NCI-H1092 treated with DMSO at 0.1 percent for 48 hours (cell line): ENCODE measurements at regions not wholly inside any gene's neighbourhood (a gene's known extent, or its start where the extent isn't known, plus 50 kb on each side); places are given as distances from the start of the nearest gene placed in this dataset.

Experiments
- DNase-seq: peaks from one replicate; lab custom pipeline; 2025; lab: John Stamatoyannopoulos, UW

- DNase-seq, result no peak
Observed at GRCh38 chr12:116651089-116651488, 86.8 kb downstream of the SPRING1 start.

GRCh38 chr12:116650585-116651087 is 87.2 kb downstream of the SPRING1 start:
- DNase-seq, result no peak

- no peak for DNase-seq
Observed at GRCh38 chr12:116650062-116650461, 87.8 kb downstream of the SPRING1 start.

- no peak for DNase-seq
Observed at GRCh38 chr12:116647813-116648212, 88.6 kb downstream of the MAP1LC3B2 start.

GRCh38 chr12:116646901-116647300 is 87.7 kb downstream of the MAP1LC3B2 start:
- no peak for DNase-seq

DNA sequence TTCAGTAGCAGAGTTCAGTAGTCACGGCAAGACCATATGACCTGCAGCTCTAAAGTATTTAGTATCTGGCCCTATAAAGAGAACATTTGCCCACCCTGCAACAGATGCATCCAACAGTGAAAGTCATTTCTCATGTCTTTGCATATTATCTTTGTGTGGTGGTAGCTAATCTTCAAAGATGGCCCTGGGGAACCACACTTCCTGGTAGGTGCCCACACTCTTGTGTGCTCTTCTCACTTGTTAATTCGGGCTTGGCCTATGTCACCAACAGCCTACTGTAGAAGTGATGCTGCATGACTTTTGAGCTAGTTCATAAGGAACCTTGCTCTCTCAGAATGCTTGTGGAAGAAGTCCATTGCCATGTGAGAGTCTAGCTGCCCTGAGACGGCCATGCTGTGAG is 85.6 kb downstream of the MAP1LC3B2 start:
- no peak for DNase-seq

GRCh38 chr12:116642683-116643082 is 83.5 kb downstream of the MAP1LC3B2 start:
- DNase-seq, result no peak

DNA sequence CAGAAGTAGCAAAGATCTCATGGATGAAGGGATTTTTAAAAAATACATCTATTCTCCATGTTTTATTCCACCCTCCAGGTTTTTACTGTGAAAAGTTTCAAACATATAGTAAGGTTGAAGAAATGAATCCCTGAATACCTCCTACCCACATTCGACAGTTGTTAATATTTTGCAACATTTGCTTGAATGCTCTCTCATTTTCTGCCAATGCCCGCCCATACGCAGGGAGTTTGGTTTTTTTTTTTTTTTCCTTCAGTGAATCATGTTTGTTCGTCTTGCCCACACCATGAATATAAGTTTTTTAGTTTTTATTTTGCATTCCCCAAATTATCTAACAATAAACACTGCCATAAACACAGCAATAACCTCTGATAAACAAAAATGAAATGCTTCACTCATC is 82.9 kb downstream of the MAP1LC3B2 start:
- no peak for DNase-seq

- no peak for DNase-seq
Observed at GRCh38 chr12:116640281-116640680, 81.1 kb downstream of the MAP1LC3B2 start.

- no peak for DNase-seq
Observed at GRCh38 chr12:116639765-116640164, 80.6 kb downstream of the MAP1LC3B2 start.

GRCh38 chr12:116638376-116638775 is 79.2 kb downstream of the MAP1LC3B2 start:
- DNase-seq, result no peak

DNA sequence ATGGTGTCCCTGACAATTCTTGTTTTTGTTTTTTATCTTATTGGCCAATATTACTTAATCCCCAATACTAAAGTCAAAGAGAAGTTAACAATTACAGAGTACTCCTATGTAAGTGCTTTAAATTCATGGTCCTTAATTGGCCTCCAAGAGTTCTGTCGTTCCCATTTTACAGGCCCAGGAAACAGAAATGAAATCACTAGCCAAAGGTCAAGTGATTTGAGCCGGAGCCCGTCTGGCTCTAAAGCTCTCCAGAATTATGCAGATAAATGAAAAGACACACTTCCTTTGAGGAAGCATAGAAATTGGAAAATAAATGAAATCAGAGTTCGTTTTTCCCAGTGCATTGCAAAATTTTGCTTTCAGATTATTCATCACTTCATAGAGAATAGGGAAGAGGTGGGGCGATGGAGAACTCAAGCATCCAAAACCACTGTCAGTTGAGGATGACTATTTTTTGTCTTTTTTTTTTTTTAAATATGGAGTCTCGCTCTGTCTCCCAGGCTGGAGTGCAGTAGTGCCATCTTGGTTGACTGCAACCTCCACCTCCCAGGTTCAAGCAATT is 78.5 kb downstream of the MAP1LC3B2 start:
- no peak for DNase-seq

- DNase-seq, result peak; percentile 6
Observed at GRCh38 chr12:116636608-116637519, 77.7 kb downstream of the MAP1LC3B2 start.

GRCh38 chr12:116635487-116635886 is 76.3 kb downstream of the MAP1LC3B2 start:
- DNase-seq, result no peak

DNA sequence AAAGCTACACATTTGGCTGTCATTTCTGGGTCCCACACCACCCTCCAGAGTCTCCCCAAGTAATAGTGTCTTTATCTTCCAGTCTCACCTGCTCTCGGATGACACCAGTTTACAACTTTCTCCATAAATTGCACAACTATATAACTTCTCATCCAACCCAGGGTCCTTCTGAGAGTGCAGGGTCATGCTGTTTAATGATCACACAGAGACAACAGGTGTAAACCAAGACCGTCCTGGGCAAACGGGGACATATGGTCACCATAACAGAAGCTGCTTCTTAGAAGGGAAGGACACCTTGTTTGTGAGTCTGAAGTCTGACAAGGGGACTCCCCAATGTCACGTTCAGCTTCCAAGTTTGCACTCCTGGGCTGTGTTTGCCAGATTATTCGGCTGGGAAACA is 74.3 kb downstream of the MAP1LC3B2 start:
- no peak for DNase-seq

GRCh38 chr12:116631619-116632018 is 72.4 kb downstream of the MAP1LC3B2 start:
- no peak for DNase-seq

GRCh38 chr12:116630762-116631161 is 71.6 kb downstream of the MAP1LC3B2 start:
- no peak for DNase-seq

DNA sequence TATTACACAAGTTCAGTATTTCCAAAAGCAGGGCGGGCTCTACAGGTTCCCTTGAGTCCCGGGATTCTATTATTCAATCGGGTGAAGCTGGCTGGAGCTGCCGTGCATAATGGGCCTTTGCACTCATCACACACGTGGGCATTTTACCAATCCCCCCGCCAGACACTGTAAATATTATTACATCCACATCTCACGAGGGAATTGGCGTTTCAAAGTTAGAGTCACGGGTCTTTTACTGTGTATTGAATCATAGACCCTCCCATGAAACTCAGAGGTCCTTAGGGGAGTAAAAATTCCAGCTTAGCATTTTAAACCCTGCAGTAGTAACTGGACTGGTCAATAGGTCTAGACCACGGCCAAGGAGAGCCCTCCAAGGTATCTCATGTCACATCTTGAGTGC is 70.3 kb downstream of the MAP1LC3B2 start:
- no peak for DNase-seq

GRCh38 chr12:116628989-116629388 is 69.8 kb downstream of the MAP1LC3B2 start:
- peak; percentile 39 for DNase-seq

- no peak for DNase-seq
Observed at GRCh38 chr12:116628450-116628793, 69.2 kb downstream of the MAP1LC3B2 start.
